Stromal cell of bone marrow (primary cell): ENCODE measurements at regions not wholly inside any gene's neighbourhood (a gene's known extent, or its start where the extent isn't known, plus 50 kb on each side); places are given as distances from the start of the nearest gene placed in this dataset.
"Not testable (repeated sequence)": the region's sequence is repeated elsewhere in the genome, so short reads cannot be mapped to it uniquely, and the experiment has no call there.

ENCODE experiments used
- DNase-seq: peaks from one replicate; pipeline ENCODE4 v3.0.0-alpha.2; 2012; ENCODE audit warnings: low read depth

DNA sequence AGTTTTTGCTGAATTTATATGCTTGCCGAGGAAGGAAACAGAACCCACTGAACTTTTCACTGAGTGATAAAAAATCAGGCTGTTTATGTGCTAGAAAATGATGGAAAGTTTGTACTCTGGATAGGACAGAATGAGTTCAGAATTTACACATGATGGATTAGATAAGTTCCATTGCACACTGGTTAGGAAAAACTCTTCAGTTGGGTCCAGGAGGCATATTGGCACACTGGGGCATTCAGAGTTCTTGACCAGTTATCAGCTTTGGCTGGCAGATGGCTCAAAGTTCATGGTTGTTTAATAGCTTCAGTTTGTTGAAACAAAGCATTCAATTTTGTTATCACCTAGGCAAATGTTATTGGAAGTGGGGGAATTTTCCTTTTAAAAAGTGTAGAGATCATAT, 613.3 kb upstream of the SYNCRIP start:
- no peak for DNase-seq

GRCh38 chr6:86251106-86251505, 608.4 kb upstream of the SYNCRIP start:
- DNase-seq: no peak

DNA sequence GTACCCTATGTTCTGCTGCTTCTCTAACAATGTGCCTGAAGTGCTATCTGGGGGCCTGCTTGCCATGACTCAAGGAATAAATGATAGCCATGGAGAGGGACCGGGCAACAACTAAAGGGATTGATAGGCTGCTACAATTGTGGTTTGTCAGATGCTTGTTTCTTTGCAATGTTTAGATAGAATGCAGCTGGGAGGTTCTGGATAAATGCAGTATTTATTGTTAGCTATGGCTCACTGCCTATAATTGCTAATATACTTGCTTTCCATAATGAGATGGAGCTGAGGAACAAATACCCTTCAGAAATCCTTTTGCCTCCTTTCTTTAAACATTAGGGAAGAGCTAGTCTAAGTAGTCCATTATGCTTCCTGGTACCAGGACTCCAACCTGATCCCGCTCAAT, 575.2 kb upstream of the SYNCRIP start:
- no peak for DNase-seq

DNA sequence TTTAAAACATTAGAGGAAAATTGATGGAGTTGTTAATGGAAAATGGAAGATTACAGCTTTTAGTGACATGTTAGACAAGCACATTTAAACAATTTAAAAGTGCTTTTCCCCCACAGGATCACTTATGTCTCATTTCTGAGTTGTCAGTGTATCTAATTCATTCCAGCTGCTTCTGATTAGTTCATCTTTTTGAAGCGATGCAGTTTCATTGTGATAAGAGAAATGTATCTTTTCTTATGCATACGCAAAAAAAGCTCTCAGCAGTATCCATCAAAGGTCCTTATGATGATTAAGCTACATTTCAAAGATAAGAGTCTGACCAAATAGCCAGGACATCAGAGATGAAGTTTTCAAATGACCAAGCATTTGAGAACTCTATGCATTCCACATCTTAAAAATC, 572.6 kb upstream of the SYNCRIP start:
- DNase-seq: no peak

- DNase-seq: no peak
Measured at GRCh38 chr6:86205980-86206379, 563.3 kb upstream of the SYNCRIP start.

GRCh38 chr6:86203044-86203443, 560.4 kb upstream of the SYNCRIP start:
- no peak for DNase-seq

GRCh38 chr6:86193821-86194220, 551.1 kb upstream of the SYNCRIP start:
- DNase-seq: no peak

GRCh38 chr6:86192123-86192522, 549.4 kb upstream of the SYNCRIP start:
- DNase-seq: no peak

DNA sequence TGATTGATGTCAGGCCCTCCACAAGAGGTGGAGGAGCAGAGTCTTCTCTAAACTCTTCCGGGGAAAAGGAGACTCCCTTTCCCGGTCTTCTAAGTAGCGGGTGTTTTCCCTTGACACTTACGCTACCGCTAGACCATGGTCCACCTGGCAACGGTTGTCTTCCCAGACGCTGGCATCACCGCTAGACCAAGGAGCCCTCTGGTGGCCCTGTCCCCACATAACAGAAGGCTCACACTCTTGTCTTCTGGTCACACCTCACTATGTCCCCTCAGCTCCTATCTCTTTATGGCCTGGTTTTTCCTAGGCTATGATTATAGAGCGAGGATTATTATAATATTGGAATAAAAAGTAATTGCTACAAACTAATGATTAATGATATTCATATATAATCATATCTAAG, 532.5 kb upstream of the SYNCRIP start:
- not testable (repeated sequence) for DNase-seq

GRCh38 chr6:86154852-86155251, 512.2 kb upstream of the SYNCRIP start:
- no peak for DNase-seq

- DNase-seq: no peak
Measured at GRCh38 chr6:86153521-86153920, 510.8 kb upstream of the SYNCRIP start.

DNA sequence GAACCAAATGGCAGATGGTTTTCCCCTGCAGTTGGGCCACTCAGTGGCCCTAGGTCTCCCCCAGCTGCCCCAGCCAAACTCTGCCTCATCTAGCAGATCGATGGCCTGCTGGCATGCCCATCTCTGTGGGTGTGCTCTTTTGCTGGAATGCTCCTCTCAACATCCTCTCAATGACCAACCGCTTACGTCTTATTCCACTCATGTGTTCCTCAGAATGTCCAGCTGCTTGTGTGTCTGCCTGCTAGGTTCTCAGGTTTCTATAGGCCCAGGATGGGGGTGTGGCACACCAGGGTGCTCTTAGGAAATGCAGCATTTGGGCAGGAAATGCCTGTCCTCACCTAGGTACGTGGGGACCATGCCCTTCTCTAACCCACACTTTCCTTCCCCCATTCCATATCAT, 509.9 kb upstream of the SYNCRIP start:
- no peak for DNase-seq

DNA sequence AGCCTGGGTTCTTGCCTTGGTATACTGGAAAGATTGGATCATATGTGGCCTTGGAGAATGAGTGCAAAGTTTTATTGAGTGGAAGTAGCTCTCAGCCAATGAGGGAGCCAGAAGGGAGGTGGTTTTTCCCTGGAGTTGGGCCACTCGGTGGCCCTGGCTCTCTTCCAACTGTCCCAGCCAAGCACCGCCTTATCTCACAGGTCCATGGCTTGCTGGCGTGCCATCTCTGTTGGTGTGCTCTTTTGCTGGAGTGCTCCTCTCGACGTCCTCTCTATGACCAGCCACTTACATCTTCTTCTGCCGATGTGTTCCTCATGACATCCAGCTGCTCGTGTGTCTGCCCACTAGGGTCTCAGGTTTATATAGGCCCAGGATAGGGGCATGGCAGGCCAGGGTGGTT, 505.9 kb upstream of the SYNCRIP start:
- no peak for DNase-seq

DNA sequence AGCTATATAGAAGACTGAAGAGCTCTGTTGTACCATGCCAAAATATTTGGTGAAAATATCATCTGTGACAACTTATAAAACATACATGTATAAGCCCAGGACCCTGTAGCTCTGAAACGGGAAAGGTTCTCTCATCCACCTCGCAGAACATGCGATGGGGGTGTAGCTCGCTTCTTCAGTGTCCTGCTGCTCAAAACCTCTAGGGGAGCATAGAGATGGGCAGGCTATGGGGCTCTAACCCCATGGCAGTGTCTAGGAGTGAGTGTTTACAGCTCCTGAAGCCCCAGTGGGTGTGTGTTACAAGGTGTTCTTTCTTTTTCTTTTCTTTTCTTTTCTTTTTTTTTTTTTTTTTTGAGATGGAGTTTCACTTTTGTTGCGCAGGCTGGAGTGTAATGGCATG, 505.2 kb upstream of the SYNCRIP start:
- no peak for DNase-seq

DNA sequence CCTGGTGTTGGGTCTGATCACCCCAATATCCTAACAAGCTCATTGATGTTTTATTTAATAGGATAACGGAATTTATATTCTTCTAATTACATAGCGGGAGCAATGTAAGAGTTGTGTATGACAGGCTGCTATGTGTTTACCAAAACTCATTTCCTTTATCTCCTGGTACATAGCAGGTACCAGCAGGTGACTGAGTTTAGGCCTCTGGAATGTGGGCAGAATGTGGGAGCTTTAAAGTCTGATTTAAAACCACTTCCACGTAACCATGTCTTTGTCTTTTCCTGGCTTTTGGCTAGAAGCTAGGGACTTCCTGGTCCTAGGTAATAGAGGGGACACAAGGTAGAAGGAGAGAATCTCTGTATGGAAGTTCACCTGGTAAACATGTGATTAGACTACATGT, 504.6 kb upstream of the SYNCRIP start:
- no peak for DNase-seq

- DNase-seq: not testable (repeated sequence)
Measured at GRCh38 chr6:86146751-86147150, 504.1 kb upstream of the SYNCRIP start.

GRCh38 chr6:86142326-86142725, 499.6 kb upstream of the SYNCRIP start:
- DNase-seq: no peak

GRCh38 chr6:86128130-86128814, 485.6 kb upstream of the SYNCRIP start:
- DNase-seq: no peak

DNA sequence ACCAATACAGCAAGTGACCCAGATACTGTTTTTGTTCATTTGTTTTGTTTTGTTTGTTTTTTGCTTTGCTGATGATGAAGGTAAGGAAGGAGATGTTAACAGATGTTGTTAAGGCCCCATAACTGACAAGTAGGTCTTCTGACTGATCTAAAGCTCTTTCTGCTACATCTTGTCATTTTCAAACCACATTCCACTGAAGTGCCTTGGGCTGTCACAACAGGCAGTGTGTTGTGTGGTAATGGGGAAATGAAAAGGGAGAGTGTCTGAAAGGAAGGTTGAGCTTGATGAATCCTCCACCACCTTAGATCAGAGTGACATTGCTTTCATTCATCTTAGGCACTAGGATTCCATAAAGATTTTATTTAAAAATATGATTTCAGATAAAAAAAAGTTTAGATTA, 479.4 kb upstream of the SYNCRIP start:
- DNase-seq: no peak

DNA sequence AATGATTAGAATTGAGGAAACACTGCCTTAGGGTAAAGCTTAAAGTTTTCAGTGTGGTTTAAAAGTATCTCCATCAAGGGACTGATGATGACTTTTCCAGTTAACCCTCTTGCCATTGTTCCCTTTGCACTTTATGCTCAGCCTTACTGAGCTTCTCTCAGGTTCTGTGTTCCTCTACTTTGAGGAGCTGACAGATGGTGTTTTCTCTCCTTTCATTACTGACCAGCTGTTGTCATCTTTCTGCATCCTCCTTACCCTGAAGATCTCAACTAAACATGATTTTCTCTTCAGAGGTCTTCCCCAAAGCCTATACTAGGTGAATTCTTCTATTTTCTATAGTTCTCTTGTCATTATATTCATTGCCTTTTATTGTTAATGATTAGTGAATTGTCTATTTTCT, 475.6 kb upstream of the SYNCRIP start:
- no peak for DNase-seq

GRCh38 chr6:86107985-86108384, 465.3 kb upstream of the SYNCRIP start:
- DNase-seq: no peak

GRCh38 chr6:86087954-86088353, 445.3 kb upstream of the SYNCRIP start:
- no peak for DNase-seq

GRCh38 chr6:86079938-86080337, 437.3 kb upstream of the SYNCRIP start:
- DNase-seq: no peak

- no peak for DNase-seq
Measured at GRCh38 chr6:86070151-86070550, 427.5 kb upstream of the SYNCRIP start.

DNA sequence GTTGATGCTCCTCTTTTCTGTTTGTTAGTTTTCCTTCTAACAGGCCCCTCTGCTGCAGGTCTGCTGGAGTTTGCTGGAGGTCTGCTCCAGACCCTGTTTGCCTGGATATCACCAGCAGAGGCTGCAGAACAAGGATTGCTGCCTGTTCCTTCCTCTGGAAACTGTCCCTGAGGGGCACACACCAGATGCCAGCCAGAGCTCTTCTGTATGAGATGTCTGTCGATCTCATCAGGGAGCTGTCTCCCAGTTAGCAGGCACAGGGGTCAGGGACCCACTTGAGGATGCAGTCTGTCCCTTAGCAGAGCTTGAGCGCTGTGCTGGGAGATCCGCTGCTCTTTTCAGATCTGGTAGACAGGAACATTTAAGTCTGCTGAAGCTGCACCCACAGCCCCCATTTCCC, 422.3 kb upstream of the SYNCRIP start:
- not testable (repeated sequence) for DNase-seq
